Stimulated activated CD8-positive, alpha-beta memory T cell treated with anti-CD3 and anti-CD28 coated beads, Interleukin-12 subunit alpha, Interleukin-12 subunit beta, amount 100 ng/mL, for 1 hour (primary cell): ENCODE measurements at regions not wholly inside any gene's neighbourhood (a gene's known extent, or its start where the extent isn't known, plus 50 kb on each side); places are given as distances from the start of the nearest gene placed in this dataset.

Experiments
- DNase-seq: peaks from one replicate; pipeline ENCODE4 v3.0.0-alpha.2; 2020; ENCODE audit warnings: low read depth

DNA sequence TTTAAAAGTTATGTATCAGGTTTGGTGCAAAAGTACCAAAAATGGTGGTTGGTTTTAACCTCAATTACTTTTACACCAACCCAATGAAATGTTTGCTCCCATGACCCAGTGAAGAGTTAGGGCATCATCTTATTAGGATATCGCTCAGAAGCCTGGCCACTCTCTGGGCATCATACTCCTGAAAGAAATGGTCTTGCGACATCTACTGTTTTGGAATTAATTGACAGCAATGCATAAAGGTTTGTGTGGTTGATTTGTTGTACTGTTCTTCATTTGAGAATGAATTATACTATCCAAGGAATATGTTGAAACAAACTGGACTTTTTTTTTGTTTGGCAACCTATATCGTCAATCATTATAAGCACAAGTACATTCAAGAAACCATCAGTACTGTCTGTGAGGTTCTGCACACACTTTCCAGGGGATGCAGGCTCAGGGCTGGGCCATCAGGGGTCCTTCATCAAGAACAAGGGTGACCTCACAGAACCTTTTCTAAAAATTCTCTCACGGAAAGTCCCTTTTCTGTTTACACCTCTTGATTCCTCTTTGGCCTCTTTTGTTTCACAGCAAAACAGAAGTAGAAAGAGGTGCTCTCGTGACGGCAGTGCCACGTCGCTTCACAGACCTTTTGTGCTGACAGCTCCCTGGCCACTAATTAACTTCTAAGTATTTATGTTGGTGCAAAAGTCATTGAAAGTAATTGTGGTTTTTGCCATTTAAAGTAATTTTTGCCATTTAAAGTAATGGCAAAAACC lies 117.2 kb upstream of the KLF6 start:
- no peak for DNase-seq

DNA sequence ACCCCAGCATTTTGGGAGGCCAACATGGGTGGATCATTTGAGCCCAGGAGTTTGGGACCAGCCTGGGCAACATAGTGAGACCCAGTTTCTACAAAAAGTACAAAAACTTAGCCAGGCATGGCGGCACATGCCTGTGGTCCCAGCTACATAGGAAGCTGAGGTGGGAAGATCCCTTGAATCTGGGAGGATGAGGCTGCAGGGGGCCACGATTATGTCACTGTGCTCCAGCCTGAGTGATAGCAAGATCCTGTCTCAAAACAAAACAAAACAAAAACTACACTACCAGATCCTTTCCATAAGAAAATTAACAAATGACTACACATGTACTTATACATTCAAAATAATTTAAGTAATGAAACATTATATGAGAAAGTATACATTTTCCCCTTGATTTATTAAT lies 116.4 kb upstream of the KLF6 start:
- no peak for DNase-seq

- no peak for DNase-seq
Observed at GRCh38 chr10:3900391-3900790, 115.4 kb upstream of the KLF6 start.

GRCh38 chr10:3898821-3899220 lies 113.8 kb upstream of the KLF6 start:
- no peak for DNase-seq

- no peak for DNase-seq
Observed at GRCh38 chr10:3897156-3897555, 112.1 kb upstream of the KLF6 start.

DNA sequence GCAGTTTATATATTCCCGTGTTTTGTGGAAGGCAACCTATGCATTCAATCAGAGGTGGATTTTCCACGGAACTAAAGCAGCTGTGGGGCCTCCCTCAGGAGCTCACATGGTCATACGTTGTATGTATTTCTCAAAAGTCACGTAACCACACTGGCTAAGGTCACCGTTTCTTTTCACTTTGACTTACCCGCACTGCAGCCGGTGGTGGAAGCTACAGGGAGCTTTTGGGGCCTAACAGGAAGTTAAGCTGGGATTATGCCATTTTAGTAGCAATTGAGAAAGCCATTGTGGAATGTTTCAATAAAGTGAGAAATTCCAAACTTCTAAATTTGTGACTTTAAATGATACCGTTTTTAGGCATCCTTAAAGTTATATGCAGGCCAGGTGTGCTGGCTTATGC lies 111.2 kb upstream of the KLF6 start:
- no peak for DNase-seq

- no peak for DNase-seq
Observed at GRCh38 chr10:3895045-3895631, 110.1 kb upstream of the KLF6 start.

GRCh38 chr10:3893901-3894563 lies 109.0 kb upstream of the KLF6 start:
- no peak for DNase-seq

DNA sequence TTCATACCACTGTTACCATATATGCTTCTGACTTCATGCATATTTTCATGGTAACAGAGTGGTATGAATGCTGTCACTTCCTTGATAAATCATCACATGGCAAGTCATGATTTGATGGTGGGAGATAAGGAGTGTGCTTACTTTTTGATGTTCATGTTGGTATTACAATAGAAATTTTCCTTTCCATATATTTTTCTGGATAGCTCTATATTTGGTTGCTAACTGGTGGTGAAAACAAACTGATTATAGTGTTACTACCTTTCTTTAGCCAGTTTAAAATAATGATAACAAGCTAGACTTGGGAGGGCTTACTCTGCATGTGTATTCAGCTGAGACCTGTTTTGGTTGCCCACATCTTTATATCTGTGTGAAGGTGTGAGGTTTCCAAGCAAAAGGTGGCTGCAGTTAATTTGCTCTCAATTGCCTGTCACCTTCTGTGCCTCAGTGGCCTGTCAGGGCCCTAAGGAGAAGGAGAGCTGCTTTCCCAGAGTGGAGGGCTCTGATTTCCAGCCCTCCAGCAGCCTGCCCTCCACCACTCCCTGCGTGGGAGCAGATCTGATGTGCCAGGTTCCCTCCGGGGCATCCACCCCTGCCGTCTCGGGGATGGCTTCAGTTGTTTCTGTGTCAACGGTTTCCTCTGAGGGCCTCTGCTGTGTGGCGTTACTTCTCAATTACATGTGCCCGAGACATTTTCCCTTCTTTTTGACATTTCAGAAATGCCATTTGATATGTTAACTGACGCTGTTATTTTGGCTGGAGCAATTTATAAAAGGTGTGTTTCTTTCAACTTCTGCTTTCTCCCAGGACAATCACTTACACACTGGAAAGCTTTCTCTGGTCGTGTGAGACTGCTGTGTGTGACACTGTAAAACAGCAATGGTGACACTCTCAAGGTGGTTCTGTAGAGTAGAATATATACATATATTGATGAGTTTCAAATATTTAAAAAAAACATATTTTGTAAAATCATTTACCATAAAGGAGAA lies 107.7 kb upstream of the KLF6 start:
- DNase-seq = no peak

DNA sequence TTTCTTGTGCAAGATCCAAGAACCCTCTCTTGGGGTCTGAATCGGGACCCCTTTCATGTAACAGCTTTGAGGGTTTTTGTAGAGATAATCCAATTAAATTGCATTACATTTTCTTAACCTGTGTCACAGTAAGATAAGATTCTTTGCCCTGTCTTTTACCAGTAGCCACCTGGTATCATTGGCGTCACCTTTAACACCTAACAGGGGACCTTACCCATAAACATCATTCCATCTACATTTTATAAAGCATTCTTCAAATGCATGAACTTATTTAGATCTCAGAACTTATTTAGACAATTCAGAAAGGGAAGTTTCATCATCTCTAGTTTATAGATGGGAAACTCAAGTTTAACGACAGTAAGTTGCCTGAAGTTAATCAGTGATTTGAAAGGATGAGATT lies 106.4 kb upstream of the KLF6 start:
- DNase-seq = no peak

GRCh38 chr10:3890602-3891352 lies 105.8 kb upstream of the KLF6 start:
- DNase-seq = no peak

GRCh38 chr10:3889961-3890522 lies 105.0 kb upstream of the KLF6 start:
- DNase-seq = no peak

DNA sequence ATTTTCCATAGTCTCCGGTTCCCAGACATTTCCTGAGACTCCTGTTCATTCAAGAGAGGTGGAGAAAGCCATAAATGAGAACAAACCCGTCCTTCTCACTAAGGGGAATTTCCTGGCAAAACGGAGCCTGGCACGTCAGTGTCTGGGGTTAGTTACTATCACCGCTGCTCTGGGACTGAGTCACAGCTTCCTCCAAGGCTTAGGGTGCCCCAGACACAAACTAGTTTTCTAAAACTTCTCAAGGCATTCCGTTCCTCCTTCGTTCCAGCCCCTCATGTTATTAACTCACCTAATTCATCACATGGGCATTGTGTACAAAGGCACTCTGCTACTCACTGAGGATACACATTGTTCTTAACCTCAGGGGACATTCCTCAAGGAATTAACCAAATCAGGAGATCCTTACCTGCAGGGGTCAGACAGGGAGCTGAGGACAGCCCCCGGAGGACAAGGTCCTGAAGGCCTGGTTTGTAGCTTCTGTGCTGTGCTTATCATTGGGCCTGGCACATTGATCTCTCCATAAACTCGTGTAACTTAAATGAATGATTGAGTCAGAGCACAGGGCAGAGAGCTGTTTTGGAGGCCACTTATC lies 103.0 kb upstream of the KLF6 start:
- peak; percentile 38 for DNase-seq

DNA sequence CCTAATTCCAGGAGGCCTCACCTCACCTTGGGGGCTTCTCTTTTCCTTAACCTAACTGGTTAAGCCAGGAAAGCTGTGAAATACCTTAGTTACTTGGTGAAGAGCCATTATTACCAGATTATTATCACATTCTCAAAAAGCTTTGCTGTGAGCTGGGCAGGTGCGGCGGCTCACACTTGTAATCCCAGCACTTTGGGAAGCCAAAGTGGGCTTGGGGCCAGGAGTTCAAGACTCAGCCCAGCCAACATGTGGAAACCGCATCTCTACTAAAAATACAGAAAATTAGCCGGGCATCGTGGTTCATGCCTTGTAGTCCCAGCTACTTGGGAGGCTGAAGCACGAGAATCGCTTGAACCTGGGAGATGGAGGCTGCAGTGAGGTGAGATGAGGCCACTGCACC lies 102.4 kb upstream of the KLF6 start:
- DNase-seq = no peak

- no peak for DNase-seq
Observed at GRCh38 chr10:3886641-3887251, 101.7 kb upstream of the KLF6 start.

DNA sequence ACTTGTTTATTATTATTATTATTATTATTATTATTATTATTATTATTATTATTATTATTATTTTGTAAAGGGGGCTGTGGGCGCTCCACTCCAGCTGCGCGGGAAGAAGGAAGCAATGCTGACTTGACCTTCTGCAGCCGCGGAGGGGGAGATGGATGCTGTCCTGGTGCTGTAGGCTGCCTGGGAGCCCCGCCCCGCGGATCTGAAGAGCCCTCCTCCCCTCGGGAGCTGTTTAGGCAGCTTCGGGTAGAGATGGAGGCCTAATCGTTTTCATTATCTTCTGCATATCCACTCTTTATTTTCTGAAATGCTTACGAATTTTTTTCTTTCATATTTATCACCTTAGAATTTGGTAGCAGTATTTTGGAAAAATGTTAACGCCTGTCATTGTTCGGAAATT lies 101.2 kb upstream of the KLF6 start:
- no peak for DNase-seq

DNA sequence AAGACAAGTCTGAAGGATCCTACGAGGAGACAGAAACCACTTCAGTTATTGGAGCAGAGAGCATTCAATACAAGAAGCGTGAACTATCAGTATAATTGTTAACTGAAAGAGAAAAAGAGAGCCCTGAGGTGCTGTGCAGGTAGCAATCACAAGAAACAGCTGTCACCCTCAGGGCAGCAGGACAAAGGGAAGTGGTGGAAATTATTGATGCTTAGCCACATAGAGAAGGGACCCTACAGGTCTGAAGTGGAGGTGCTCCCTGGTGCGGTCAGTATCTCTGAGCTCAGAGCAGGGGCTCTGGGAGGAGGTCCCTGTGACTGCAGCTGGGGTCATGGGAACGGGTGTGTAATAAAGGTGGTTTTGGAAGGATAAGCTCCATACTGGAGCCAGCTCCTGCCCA lies 97.8 kb upstream of the KLF6 start:
- no peak for DNase-seq

DNA sequence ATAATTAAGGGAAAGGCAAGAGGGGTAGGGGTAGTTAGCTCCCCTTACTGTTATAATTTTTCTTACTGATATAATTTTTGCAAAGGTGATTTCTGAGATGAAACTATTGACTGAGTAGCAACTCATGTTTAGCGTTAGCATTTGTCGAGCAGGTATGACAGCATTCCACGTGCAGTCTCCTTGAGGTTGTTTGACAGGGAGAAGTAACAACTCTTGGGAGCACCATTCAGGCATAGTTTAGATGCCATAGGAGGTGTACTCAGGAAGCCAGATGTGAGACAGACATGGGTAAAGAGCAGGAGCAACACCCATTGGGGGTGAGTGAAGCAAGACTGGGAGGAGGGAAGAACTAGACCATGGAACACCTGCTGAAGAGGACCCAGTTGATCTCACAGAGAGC lies 96.6 kb upstream of the KLF6 start:
- DNase-seq = no peak

GRCh38 chr10:3879073-3879472 lies 94.1 kb upstream of the KLF6 start:
- DNase-seq = no peak

- DNase-seq = no peak
Observed at GRCh38 chr10:3877211-3878000, 92.4 kb upstream of the KLF6 start.
